Transverse colon (tissue), 4 donors: ENCODE measurements at regions not wholly inside any gene's neighbourhood (a gene's known extent, or its start where the extent isn't known, plus 50 kb on each side); places are given as distances from the start of the nearest gene placed in this dataset.
"Not testable (repeated sequence)": the region's sequence is repeated elsewhere in the genome, so short reads cannot be mapped to it uniquely, and the experiment has no call there.

Source experiments
- DNase-seq: peaks from one replicate; pipeline ENCODE4 v3.0.0-alpha.2; 2019
- H3K27ac ChIP-seq, 4 donors: fragments of 200-600 bp; sonication (generic); 2 replicates each; pipeline ENCODE4 v1.5.1; 2016 to 2018; ENCODE audit warnings: inconsistent platforms in 4 of 4
- H3K27me3 ChIP-seq: fragments of 200-600 bp; sonication (generic); 2 replicates; pipeline ENCODE4 v1.5.1; 2017; ENCODE audit warnings: inconsistent platforms
- H3K36me3 ChIP-seq, 4 donors: fragments of 200-600 bp; sonication (generic); 2 replicates each; pipeline ENCODE4 v1.5.1; 2017 to 2019; ENCODE audit warnings: inconsistent platforms in 4 of 4
- H3K4me1 ChIP-seq, 4 donors: fragments of 200-600 bp; sonication (generic); 2 replicates each; pipeline ENCODE4 v1.5.1; 2017 to 2020; ENCODE audit warnings: inconsistent platforms in 4 of 4
- H3K4me3 ChIP-seq, 4 donors: fragments of 200-600 bp; sonication (generic); 1 replicate in 1 of 4; 2 replicates in 3 of 4; pipeline versions ENCODE4 v1.5.1 to v1.6.1; 2017 to 2019; ENCODE audit warnings: inconsistent platforms in 4 of 4
- H3K9me3 ChIP-seq, 2 donors: fragments of 200-600 bp; sonication (generic); 2 replicates each; pipeline ENCODE4 v1.5.1; 2017 to 2019; ENCODE audit warnings: inconsistent platforms in 2 of 2
- WGBS, 2 donors: methylation state at CpG; one replicate each; pipeline ENCODE4 v1.1.5; 2018; ENCODE audit warnings: low coverage in 1 of 2; 5-methylcytosine and 5-hydroxymethylcytosine counted together
- in situ Hi-C, 4 donors: fragments of 200-750 bp; cut with MboI; loops; one replicate each; pipeline versions ENCODE4 v1.15.0 to v1.15.1; 2017; ENCODE audit warnings: low sequenced_read_pairs in 3 of 4, low pct_ligation_motif_present in 1 of 4, low pct_unique_long_range_greater_than_20kb in 1 of 4
- intact Hi-C: fragments of 100-400 bp; cut with DNase I; formaldehyde crosslinking; loops from one replicate; pipeline ENCODE4 v1.15.1; 2023; ENCODE audit warnings: low total_unique reads
- small RNA-seq, 4 donors: library from RNA; depleted of rRNA; stranded (forward); fragments of <200 nt; gene quantifications; one replicate each; pipeline ENCODE3, GENCODE V24; 2016
- TF ChIP-seq, protein P1 (sequence below), 5 experiments: fragments of 200-600 bp in 3 of 5; fragments of 450-650 bp in 2 of 5; sonication (generic) in 3 of 5; IDR thresholded peaks; 1 replicate in 2 of 5; 2 replicates in 3 of 5; pipeline ENCODE4 v1.5.1; 2016 to 2017; ENCODE audit warnings: antibody characterized with exemption in 5 of 5, inconsistent platforms in 3 of 5, mild to moderate bottlenecking in 2 of 5, moderate library complexity in 1 of 5

DNA sequence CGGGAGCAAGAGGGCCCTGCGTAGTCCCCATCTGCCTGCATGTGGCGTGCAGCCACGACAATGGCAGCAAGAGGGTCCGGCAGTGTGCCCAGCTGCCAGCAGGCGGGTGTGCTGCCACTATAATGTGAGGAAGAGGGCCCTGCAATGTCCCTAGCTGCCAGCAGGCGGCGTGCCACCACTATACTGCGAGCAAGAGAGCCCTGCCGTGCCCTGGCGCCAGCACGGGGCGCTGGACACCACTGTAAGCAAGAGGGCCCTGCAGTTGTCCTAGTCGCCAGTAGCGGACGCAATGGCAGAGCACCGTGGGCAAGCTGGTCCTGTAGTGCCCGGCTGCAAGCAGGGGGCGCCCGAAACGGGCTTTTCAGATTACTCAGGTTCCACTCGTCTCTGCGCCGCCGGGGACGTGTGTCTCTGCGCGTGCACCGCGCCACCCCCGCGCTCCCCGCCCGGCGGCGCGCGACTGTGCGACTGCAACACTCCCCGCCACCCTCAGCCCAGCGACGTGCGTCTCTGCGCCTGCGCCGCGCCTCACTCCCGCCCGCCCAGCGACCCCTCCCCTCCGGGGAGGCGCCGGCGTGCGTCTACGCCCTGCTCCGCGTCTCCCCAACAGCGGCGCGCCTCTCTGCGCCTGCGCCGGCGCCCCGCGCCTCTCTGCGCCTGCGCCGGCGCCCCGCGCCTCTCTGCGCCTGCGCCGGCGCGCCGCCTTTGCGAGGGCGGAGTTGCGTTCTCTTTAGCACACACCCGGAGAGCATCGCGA is 159.4 kb upstream of the FRG2B start:
- 86% methylated on average over 52 of the region's 85 CpGs; no CpG with 5 or more reads in 1 of the 2 donors for WGBS, 2 donors
- DNase-seq, H3K4me1 ChIP-seq, in situ Hi-C loops, H3K36me3 ChIP-seq, H3K4me3 ChIP-seq, intact Hi-C loops, H3K27me3 ChIP-seq, H3K27ac ChIP-seq, H3K9me3 ChIP-seq: not testable (repeated sequence)
- TF ChIP-seq, protein P1, sequence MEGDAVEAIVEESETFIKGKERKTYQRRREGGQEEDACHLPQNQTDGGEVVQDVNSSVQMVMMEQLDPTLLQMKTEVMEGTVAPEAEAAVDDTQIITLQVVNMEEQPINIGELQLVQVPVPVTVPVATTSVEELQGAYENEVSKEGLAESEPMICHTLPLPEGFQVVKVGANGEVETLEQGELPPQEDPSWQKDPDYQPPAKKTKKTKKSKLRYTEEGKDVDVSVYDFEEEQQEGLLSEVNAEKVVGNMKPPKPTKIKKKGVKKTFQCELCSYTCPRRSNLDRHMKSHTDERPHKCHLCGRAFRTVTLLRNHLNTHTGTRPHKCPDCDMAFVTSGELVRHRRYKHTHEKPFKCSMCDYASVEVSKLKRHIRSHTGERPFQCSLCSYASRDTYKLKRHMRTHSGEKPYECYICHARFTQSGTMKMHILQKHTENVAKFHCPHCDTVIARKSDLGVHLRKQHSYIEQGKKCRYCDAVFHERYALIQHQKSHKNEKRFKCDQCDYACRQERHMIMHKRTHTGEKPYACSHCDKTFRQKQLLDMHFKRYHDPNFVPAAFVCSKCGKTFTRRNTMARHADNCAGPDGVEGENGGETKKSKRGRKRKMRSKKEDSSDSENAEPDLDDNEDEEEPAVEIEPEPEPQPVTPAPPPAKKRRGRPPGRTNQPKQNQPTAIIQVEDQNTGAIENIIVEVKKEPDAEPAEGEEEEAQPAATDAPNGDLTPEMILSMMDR (IDR thresholded peaks at IDR 0.05), result peak in 1 of 5 experiments; percentile 3

GRCh38 chr10:133785178-133785577 is 158.6 kb upstream of the FRG2B start:
- H3K4me1 ChIP-seq, H3K4me3 ChIP-seq, H3K9me3 ChIP-seq, H3K36me3 ChIP-seq, H3K27ac ChIP-seq, intact Hi-C loops, DNase-seq, H3K27me3 ChIP-seq, in situ Hi-C loops: not testable (repeated sequence)
- no CpG with 5 or more reads among the region's 5 CpGs for WGBS, 2 donors

GRCh38 chr10:133765308-133765707 is 138.7 kb upstream of the FRG2B start:
- H3K4me3 ChIP-seq, H3K27ac ChIP-seq, DNase-seq, H3K27me3 ChIP-seq, H3K4me1 ChIP-seq, intact Hi-C loops, in situ Hi-C loops, H3K36me3 ChIP-seq, H3K9me3 ChIP-seq: not testable (repeated sequence)
- WGBS, 2 donors, result 86% methylated on average over 1 of the region's 1 CpG; no CpG with 5 or more reads in 1 of the 2 donors

DNA sequence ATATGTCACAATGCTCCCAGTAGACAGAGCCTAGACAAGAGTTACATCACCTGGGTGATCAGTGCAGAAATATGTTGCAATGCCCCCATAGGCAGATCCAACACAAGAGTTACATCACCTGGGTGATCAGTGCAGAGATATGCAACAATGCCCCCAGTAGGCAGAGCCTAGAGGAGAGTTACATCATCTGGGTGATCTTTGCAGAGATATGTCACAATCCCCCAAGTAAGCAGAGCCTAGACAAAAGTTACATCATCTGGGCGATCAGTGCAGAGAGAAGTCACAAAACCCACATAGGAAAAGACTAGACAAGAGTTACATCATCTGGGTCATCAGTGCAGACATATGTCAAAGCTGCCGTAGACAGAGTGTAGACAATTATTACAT is 138.2 kb upstream of the FRG2B start:
- H3K27ac ChIP-seq, H3K27me3 ChIP-seq, DNase-seq, H3K9me3 ChIP-seq, H3K4me3 ChIP-seq, in situ Hi-C loops, H3K4me1 ChIP-seq, H3K36me3 ChIP-seq, intact Hi-C loops: not testable (repeated sequence)
- WGBS, 2 donors, result no CpG with 5 or more reads among the region's 2 CpGs

GRCh38 chr10:133763875-133764822 is 137.6 kb upstream of the FRG2B start:
- 68% methylated on average over 4 of the region's 6 CpGs; no CpG with 5 or more reads in 1 of the 2 donors for WGBS, 2 donors

DNA sequence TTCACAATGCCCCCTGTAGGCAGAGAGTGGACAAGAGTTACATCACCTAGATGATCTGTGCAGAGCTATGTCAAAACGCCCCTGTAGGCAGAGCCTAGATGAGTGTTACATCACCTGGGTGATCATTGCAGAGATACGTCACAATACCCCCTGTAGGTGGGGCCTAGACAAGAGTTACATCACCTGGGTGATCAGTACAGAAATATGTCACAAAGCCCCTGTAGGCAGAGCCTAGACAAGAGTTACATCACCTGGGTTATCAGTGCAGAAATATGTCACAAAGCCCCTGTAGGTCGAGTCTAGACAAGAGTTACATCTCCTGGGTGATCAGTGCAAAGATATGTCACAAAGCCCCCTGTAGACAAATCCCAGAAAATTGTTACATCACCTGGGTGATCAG is 136.6 kb upstream of the FRG2B start:
- H3K4me1 ChIP-seq, intact Hi-C loops, H3K4me3 ChIP-seq, in situ Hi-C loops, H3K27me3 ChIP-seq, H3K36me3 ChIP-seq, H3K9me3 ChIP-seq, DNase-seq, H3K27ac ChIP-seq: not testable (repeated sequence)
- WGBS, 2 donors, result no CpG with 5 or more reads among the region's 3 CpGs

More at GRCh38 chr10:133763875-133764822, 137.6 kb upstream of the FRG2B start:
- H3K9me3 ChIP-seq, intact Hi-C loops, H3K4me1 ChIP-seq, DNase-seq, H3K27me3 ChIP-seq, H3K36me3 ChIP-seq, H3K4me3 ChIP-seq, in situ Hi-C loops, H3K27ac ChIP-seq: not testable (repeated sequence)

GRCh38 chr10:133753545-133753944 is 127.0 kb upstream of the FRG2B start:
- H3K27ac ChIP-seq, DNase-seq, in situ Hi-C loops, intact Hi-C loops, H3K4me3 ChIP-seq, H3K9me3 ChIP-seq, H3K4me1 ChIP-seq, H3K27me3 ChIP-seq, H3K36me3 ChIP-seq: not testable (repeated sequence)
- no CpG with 5 or more reads among the region's 39 CpGs for WGBS, 2 donors

Small RNA genes lying in the stretch of these regions (small RNA-seq; reads per million reads assigned to genes)
- 0 reads per million in 4 donors for gene BX322534.1
